Neural cell (in vitro differentiated cells): ENCODE measurements at regions not wholly inside any gene's neighbourhood (a gene's known extent, or its start where the extent isn't known, plus 50 kb on each side); places are given as distances from the start of the nearest gene placed in this dataset.

Experiments used
- H2AFZ ChIP-seq: fragments of 200-600, 300-800 bp; sonication (generic), shearing (Covaris generic); 2 replicates; pipeline ENCODE4 v1.6.0; 2014; ENCODE audit warnings: low read depth, mild to moderate bottlenecking, antibody characterized with exemption, low read length, moderate library complexity
- H3F3A ChIP-seq: fragments of 200-600 bp; shearing (Covaris generic); 2 replicates; pipeline ENCODE4 v1.6.1; 2016; ENCODE audit warnings: mild to moderate bottlenecking, moderate library complexity, mixed read lengths, antibody characterized with exemption, low read length; ENCODE audit not compliant: insufficient read depth, poor library complexity, severe bottlenecking
- H3K27ac ChIP-seq: fragments of 200-600, 300-800 bp; sonication (generic), shearing (Covaris generic); 2 replicates; pipeline ENCODE4 v1.5.1; 2014; ENCODE audit warnings: mild to moderate bottlenecking, low read length, moderate library complexity
- H3K27me3 ChIP-seq: fragments of 300-800, 200-600 bp; sonication (generic), shearing (Covaris generic); 2 replicates; pipeline ENCODE4 v1.6.0; 2014; ENCODE audit warnings: mild to moderate bottlenecking, low read depth, low read length, moderate library complexity; ENCODE audit not compliant: insufficient read depth
- H3K36me3 ChIP-seq: fragments of 300-800, 200-600 bp; sonication (generic), shearing (Covaris generic); 2 replicates; pipeline ENCODE4 v1.5.1; 2014; ENCODE audit warnings: mild to moderate bottlenecking, antibody characterized with exemption, low read length, moderate library complexity; ENCODE audit not compliant: insufficient read depth
- H3K4me2 ChIP-seq: fragments of 300-800, 200-600 bp; sonication (generic), shearing (Covaris generic); 2 replicates; pipeline ENCODE4 v1.6.0; 2014; ENCODE audit warnings: mild to moderate bottlenecking, low read length
- H3K4me3 ChIP-seq: fragments of 300-800, 200-600 bp; sonication (generic), shearing (Covaris generic); 2 replicates; pipeline ENCODE4 v1.5.1; 2014; ENCODE audit warnings: mild to moderate bottlenecking, low read length, moderate library complexity
- H3K79me2 ChIP-seq: fragments of 200-600 bp; shearing (Covaris generic); replicated peaks from 2 replicates; pipeline ENCODE4 v1.6.0; 2014; ENCODE audit warnings: mild to moderate bottlenecking, low read length, moderate library complexity; ENCODE audit not compliant: insufficient read depth
- H3K9ac ChIP-seq: fragments of 300-800, 200-600 bp; sonication (generic), shearing (Covaris generic); 2 replicates; pipeline ENCODE4 v1.6.1; 2016; ENCODE audit warnings: mild to moderate bottlenecking, low read length, mixed read lengths
- H3K9me2 ChIP-seq: fragments of 200-600 bp; shearing (Covaris generic); 2 replicates; pipeline ENCODE4 v1.6.1; 2016; ENCODE audit warnings: mild to moderate bottlenecking, low read length, mixed read lengths; ENCODE audit not compliant: insufficient read depth
- H3K9me3 ChIP-seq: fragments of 200-600, 300-800 bp; sonication (generic), shearing (Covaris generic); 2 replicates; pipeline ENCODE4 v1.6.1; 2016; ENCODE audit warnings: mild to moderate bottlenecking, mixed run types, low read length, moderate library complexity, mixed read lengths
- H4K20me1 ChIP-seq: fragments of 200-600 bp; shearing (Covaris generic); 2 replicates; pipeline ENCODE4 v1.6.1; 2016; ENCODE audit warnings: mild to moderate bottlenecking, mixed run types; ENCODE audit not compliant: insufficient read depth
- EP300 ChIP-seq: fragments of 450-650 bp; conservative IDR thresholded peaks from 2 replicates; pipeline ENCODE4 v1.6.1; 2014; ENCODE audit warnings: antibody characterized with exemption, mild to moderate bottlenecking, moderate library complexity; ENCODE audit not compliant: poor library complexity, severe bottlenecking
- EZH2 ChIP-seq: fragments of 200-600, 300-800 bp; shearing (Covaris generic), sonication (generic); IDR thresholded peaks from 2 replicates; pipeline ENCODE4 v1.6.1; 2014; ENCODE audit warnings: antibody characterized with exemption, low read length, borderline replicate concordance, mild to moderate bottlenecking; ENCODE audit not compliant: insufficient read depth, poor library complexity, severe bottlenecking
- MXI1 ChIP-seq: fragments of 450-650 bp; conservative IDR thresholded peaks from 2 replicates; pipeline ENCODE4 v1.6.1; 2014; ENCODE audit warnings: antibody characterized with exemption, mild to moderate bottlenecking; ENCODE audit not compliant: poor library complexity, severe bottlenecking
- POLR2AphosphoS5 ChIP-seq: IDR thresholded peaks from 2 replicates; pipeline ENCODE4 v1.6.1; 2012
- RAD21 ChIP-seq: fragments of 450-650 bp; conservative IDR thresholded peaks from 2 replicates; pipeline ENCODE4 v1.6.1; 2014; ENCODE audit warnings: antibody characterized with exemption, mild to moderate bottlenecking, moderate library complexity
- SMC3 ChIP-seq: fragments of 450-650 bp; conservative IDR thresholded peaks from 2 replicates; pipeline ENCODE4 v1.6.1; 2014; ENCODE audit warnings: antibody characterized with exemption, mild to moderate bottlenecking, moderate library complexity; ENCODE audit not compliant: poor library complexity
- TAF1 ChIP-seq: IDR thresholded peaks from 2 replicates; pipeline ENCODE4 v1.6.1; 2012; ENCODE audit warnings: low read depth
- TF ChIP-seq, protein P1 (sequence below): IDR thresholded peaks from 2 replicates; pipeline ENCODE4 v1.6.1; 2012; ENCODE audit warnings: borderline replicate concordance
- TF ChIP-seq, protein P2 (sequence below): fragments of 450-650 bp; IDR thresholded peaks from 2 replicates; pipeline ENCODE4 v1.5.1; 2014; ENCODE audit warnings: antibody characterized with exemption, mild to moderate bottlenecking, moderate library complexity; ENCODE audit not compliant: poor library complexity, severe bottlenecking

DNA sequence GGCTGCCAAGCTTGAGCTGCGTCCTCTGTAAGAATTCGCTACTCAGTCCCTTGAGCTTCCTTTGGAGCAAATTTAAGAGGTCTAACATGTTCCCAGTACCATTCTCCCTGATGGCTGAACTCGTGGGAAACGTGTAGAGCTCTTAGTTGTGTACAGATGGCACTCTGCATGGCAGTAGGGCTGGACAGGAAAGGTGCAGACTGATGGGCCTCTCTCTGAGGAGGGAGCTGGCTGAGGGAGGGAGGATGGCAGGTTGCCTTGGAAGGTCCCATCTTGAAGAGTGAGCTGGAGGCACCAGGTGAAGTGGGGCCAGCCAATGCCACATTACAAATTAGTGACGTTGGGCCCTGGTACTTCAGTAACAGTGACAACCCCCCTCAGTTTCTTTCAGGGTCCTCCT lies 495.3 kb downstream of the CCDC171 start:
- no peak overlapping the region for H3K4me2 ChIP-seq
- H4K20me1 ChIP-seq: no peaks in the 10 kb centered on the region
- no peaks in the 10 kb centered on the region for H3K79me2 ChIP-seq
- no peaks in the 10 kb centered on the region for H3K9me3 ChIP-seq
- H3K9ac ChIP-seq: no peak overlapping the region
- H2AFZ ChIP-seq: no peak overlapping the region
- no peaks in the 10 kb centered on the region for H3K36me3 ChIP-seq
- H3F3A ChIP-seq: no peaks in the 10 kb centered on the region
- TF ChIP-seq, protein P1, sequence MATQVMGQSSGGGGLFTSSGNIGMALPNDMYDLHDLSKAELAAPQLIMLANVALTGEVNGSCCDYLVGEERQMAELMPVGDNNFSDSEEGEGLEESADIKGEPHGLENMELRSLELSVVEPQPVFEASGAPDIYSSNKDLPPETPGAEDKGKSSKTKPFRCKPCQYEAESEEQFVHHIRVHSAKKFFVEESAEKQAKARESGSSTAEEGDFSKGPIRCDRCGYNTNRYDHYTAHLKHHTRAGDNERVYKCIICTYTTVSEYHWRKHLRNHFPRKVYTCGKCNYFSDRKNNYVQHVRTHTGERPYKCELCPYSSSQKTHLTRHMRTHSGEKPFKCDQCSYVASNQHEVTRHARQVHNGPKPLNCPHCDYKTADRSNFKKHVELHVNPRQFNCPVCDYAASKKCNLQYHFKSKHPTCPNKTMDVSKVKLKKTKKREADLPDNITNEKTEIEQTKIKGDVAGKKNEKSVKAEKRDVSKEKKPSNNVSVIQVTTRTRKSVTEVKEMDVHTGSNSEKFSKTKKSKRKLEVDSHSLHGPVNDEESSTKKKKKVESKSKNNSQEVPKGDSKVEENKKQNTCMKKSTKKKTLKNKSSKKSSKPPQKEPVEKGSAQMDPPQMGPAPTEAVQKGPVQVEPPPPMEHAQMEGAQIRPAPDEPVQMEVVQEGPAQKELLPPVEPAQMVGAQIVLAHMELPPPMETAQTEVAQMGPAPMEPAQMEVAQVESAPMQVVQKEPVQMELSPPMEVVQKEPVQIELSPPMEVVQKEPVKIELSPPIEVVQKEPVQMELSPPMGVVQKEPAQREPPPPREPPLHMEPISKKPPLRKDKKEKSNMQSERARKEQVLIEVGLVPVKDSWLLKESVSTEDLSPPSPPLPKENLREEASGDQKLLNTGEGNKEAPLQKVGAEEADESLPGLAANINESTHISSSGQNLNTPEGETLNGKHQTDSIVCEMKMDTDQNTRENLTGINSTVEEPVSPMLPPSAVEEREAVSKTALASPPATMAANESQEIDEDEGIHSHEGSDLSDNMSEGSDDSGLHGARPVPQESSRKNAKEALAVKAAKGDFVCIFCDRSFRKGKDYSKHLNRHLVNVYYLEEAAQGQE: no peak
- no peak for TF ChIP-seq EZH2
- TF ChIP-seq RAD21: no peak
- TF ChIP-seq SMC3: no peak
- TF ChIP-seq, protein P2, sequence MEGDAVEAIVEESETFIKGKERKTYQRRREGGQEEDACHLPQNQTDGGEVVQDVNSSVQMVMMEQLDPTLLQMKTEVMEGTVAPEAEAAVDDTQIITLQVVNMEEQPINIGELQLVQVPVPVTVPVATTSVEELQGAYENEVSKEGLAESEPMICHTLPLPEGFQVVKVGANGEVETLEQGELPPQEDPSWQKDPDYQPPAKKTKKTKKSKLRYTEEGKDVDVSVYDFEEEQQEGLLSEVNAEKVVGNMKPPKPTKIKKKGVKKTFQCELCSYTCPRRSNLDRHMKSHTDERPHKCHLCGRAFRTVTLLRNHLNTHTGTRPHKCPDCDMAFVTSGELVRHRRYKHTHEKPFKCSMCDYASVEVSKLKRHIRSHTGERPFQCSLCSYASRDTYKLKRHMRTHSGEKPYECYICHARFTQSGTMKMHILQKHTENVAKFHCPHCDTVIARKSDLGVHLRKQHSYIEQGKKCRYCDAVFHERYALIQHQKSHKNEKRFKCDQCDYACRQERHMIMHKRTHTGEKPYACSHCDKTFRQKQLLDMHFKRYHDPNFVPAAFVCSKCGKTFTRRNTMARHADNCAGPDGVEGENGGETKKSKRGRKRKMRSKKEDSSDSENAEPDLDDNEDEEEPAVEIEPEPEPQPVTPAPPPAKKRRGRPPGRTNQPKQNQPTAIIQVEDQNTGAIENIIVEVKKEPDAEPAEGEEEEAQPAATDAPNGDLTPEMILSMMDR: no peak
- no peak for TF ChIP-seq POLR2AphosphoS5
- no peak for TF ChIP-seq EP300
- no peak for TF ChIP-seq TAF1
- no peak for TF ChIP-seq MXI1
- H3K4me3 ChIP-seq: no peak overlapping the region
- H3K27ac ChIP-seq: no peak overlapping the region
- no peaks in the 10 kb centered on the region for H3K27me3 ChIP-seq
- H3K9me2 ChIP-seq: no peaks in the 10 kb centered on the region

DNA sequence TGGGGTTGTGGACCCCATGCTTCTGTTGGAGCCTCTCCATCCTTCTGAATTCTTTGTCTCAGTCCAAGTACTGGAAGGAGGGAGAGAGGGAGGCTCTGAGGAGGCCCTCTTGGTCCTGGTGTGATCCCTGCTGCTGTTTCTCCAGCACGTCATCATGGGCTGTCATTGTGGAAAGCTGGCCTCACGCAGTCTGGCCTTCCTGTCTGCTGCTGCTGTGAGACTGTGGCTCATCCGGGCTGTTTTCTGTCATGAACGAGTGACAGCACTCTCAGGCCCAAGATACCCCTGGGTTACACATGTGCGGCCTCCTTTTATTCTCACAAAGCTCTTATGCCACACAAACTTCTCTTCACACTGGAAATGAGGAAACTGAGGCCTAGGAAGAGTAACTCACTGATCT lies 499.3 kb downstream of the CCDC171 start:
- Histone ChIP-seq H4K20me1 (no peaks in the 10 kb centered on the region), H3K36me3 (no peaks in the 10 kb centered on the region), H3K27me3 (no peaks in the 10 kb centered on the region), H3K27ac (no peak overlapping the region), H3K4me3 (no peak overlapping the region), H3K9me2 (no peaks in the 10 kb centered on the region), H3K4me2 (no peak overlapping the region), H3K79me2 (no peaks in the 10 kb centered on the region), H3K9ac (no peak overlapping the region), H3F3A (no peaks in the 10 kb centered on the region), H3K9me3 (no peaks in the 10 kb centered on the region), H2AFZ (no peak overlapping the region)
- TF ChIP-seq SMC3 (no peak), EP300 (no peak), RAD21 (no peak), EZH2 (no peak), MXI1 (no peak)
- TF ChIP-seq, protein P2: no peak
